Vagina (tissue), 2 donors: ENCODE measurements at regions not wholly inside any gene's neighbourhood (a gene's known extent, or its start where the extent isn't known, plus 50 kb on each side); places are given as distances from the start of the nearest gene placed in this dataset.

ENCODE experiments used
- CTCF ChIP-seq, 3 experiments: fragments of 450-650 bp in 2 of 3; fragments of 200-600 bp in 1 of 3; sonication (generic) in 1 of 3; IDR thresholded peaks; one replicate each; pipeline ENCODE4 v1.5.1; 2017 to 2019; ENCODE audit warnings: antibody characterized with exemption in 3 of 3, mild to moderate bottlenecking in 2 of 3, moderate library complexity in 2 of 3
- POLR2A ChIP-seq, 2 donors: fragments of 450-650 bp; IDR thresholded peaks; one replicate each; pipeline ENCODE4 v1.6.1; 2017; ENCODE audit warnings: antibody characterized with exemption in 2 of 2, mild to moderate bottlenecking in 2 of 2, moderate library complexity in 2 of 2
- POLR2AphosphoS5 ChIP-seq, 2 donors: sonication (generic); formaldehyde crosslinking; IDR thresholded peaks; one replicate each; pipeline ENCODE4 v1.9.0; 2017; ENCODE audit warnings: antibody characterized with exemption in 2 of 2, mild to moderate bottlenecking in 2 of 2, low read depth in 1 of 2; ENCODE audit not compliant: insufficient read depth in 1 of 2

- no peak for TF ChIP-seq CTCF (IDR thresholded peaks at IDR 0.05)
- TF ChIP-seq POLR2AphosphoS5 (IDR thresholded peaks at IDR 0.05; ENCODE audit: insufficient read depth in 1 of 2, low read depth in 1 of 2): no peak
- TF ChIP-seq POLR2A (IDR thresholded peaks at IDR 0.05): no peak
Observed at GRCh38 chr3:187507905-187508304, 139.7 kb downstream of the RTP4 start.
